ENCODE measurements at regions not wholly inside any gene's neighbourhood (a gene's known extent, or its start where the extent isn't known, plus 50 kb on each side); places are given as distances from the start of the nearest gene placed in this dataset.

GRCh38 chr11:95455228-95455970 lies 224.4 kb upstream of the SESN3 start:
- no peaks in the 10 kb centered on the region for H3K27me3 ChIP-seq (ENCODE audit: insufficient read depth)
- no peak overlapping the region for H2AFZ ChIP-seq (ENCODE audit: low read depth)
- H3K4me1 ChIP-seq (ENCODE audit: control insufficient read depth in 1 of 2, insufficient read depth in 2 of 2, low read depth in 1 of 2, low read length in 1 of 2), result peaks cover 0 to 10% of the 10 kb centered on the region in 2 experiments; a peak in 2 of 4 replicates
- TF ChIP-seq PBX3 (IDR thresholded peaks at IDR 0.05) (no peak), NFIC (IDR thresholded peaks at IDR 0.05; ENCODE audit: borderline replicate concordance) (no peak), EZH2phosphoT487 (IDR thresholded peaks at IDR 0.05; ENCODE audit: borderline replicate concordance, low read depth) (no peak), TCF12 (IDR thresholded peaks at IDR 0.05) (no peak), YY1 (IDR thresholded peaks at IDR 0.05; ENCODE audit: low read depth) (no peak), RAD21 (IDR thresholded peaks at IDR 0.05; ENCODE audit: low read length) (no peak), MXI1 (IDR thresholded peaks at IDR 0.05; ENCODE audit: low read depth, low read length) (no peak), GABPA (IDR thresholded peaks at IDR 0.05; ENCODE audit: low read depth) (no peak), FOSL2 (IDR thresholded peaks at IDR 0.05; ENCODE audit: borderline replicate concordance, low read depth) (no peak), RFX5 (IDR thresholded peaks at IDR 0.05; ENCODE audit: low read length) (no peak), CHD2 (IDR thresholded peaks at IDR 0.05; ENCODE audit: low read length, partially characterized antibody) (no peak), SIN3A (IDR thresholded peaks at IDR 0.05; ENCODE audit: borderline replicate concordance, low read depth, low read length) (no peak), REST (IDR thresholded peaks at IDR 0.05; ENCODE audit: low read depth, low read length) (no peak), SMC3 (IDR thresholded peaks at IDR 0.05; ENCODE audit: low read depth, low read length) (no peak), JUND (IDR thresholded peaks at IDR 0.05) (no peak), USF2 (IDR thresholded peaks at IDR 0.05; ENCODE audit: borderline replicate concordance, low read depth, low read length) (no peak), POLR2AphosphoS5 (IDR thresholded peaks at IDR 0.05; ENCODE audit: low read depth, low read length) (no peak), RXRA (IDR thresholded peaks at IDR 0.05; ENCODE audit: borderline replicate concordance, low read depth) (no peak)
- TF ChIP-seq, protein P1, sequence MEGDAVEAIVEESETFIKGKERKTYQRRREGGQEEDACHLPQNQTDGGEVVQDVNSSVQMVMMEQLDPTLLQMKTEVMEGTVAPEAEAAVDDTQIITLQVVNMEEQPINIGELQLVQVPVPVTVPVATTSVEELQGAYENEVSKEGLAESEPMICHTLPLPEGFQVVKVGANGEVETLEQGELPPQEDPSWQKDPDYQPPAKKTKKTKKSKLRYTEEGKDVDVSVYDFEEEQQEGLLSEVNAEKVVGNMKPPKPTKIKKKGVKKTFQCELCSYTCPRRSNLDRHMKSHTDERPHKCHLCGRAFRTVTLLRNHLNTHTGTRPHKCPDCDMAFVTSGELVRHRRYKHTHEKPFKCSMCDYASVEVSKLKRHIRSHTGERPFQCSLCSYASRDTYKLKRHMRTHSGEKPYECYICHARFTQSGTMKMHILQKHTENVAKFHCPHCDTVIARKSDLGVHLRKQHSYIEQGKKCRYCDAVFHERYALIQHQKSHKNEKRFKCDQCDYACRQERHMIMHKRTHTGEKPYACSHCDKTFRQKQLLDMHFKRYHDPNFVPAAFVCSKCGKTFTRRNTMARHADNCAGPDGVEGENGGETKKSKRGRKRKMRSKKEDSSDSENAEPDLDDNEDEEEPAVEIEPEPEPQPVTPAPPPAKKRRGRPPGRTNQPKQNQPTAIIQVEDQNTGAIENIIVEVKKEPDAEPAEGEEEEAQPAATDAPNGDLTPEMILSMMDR (IDR thresholded peaks at IDR 0.05), result no peak
- H3K9me3 ChIP-seq, result no peaks in the 10 kb centered on the region
- no peaks in the 10 kb centered on the region for H4K20me1 ChIP-seq (ENCODE audit: insufficient read depth)
- H3K36me3 ChIP-seq (replicated peaks in 1 of 2; ENCODE audit: control insufficient read depth in 1 of 2, insufficient read depth in 2 of 2, low read length in 1 of 2), result no peaks in the 10 kb centered on the region
- H3K79me2 ChIP-seq (ENCODE audit: insufficient read depth), result no peaks in the 10 kb centered on the region
- no peak overlapping the region for H3K27ac ChIP-seq (ENCODE audit: low read depth in 2 of 2, low read length in 1 of 2)
- H3K9me2 ChIP-seq, result no peaks in the 10 kb centered on the region
- H3K9ac ChIP-seq, result no peak overlapping the region
- no peaks in the 10 kb centered on the region for H3F3A ChIP-seq (replicated peaks; ENCODE audit: insufficient read depth)
- no peak overlapping the region for H3K4me3 ChIP-seq (ENCODE audit: low read depth in 2 of 2, low read length in 1 of 2)
- no peak for DNase-seq
- H3K4me2 ChIP-seq, result no peak overlapping the region
- CTCF ChIA-PET, result no interaction called here
- POLR2A ChIA-PET, result no interaction called here
- WGBS (ENCODE audit: low lambda C conversion rate), result 62% methylated on average over 6 of the region's 6 CpGs
